NCI-H82 (cell line): ENCODE measurements at regions not wholly inside any gene's neighbourhood (a gene's known extent, or its start where the extent isn't known, plus 50 kb on each side); places are given as distances from the start of the nearest gene placed in this dataset.

Experiments used
- DNase-seq: peaks from one replicate; lab custom pipeline; 2025; lab: John Stamatoyannopoulos, UW

GRCh38 chr3:44021651-44022594 lies 219.8 kb upstream of the TOPAZ1 start:
- DNase-seq: no peak

- no peak for DNase-seq
These were observed 217.6 kb upstream of the TOPAZ1 start for GRCh38 chr3:44023961-44024593.

DNA sequence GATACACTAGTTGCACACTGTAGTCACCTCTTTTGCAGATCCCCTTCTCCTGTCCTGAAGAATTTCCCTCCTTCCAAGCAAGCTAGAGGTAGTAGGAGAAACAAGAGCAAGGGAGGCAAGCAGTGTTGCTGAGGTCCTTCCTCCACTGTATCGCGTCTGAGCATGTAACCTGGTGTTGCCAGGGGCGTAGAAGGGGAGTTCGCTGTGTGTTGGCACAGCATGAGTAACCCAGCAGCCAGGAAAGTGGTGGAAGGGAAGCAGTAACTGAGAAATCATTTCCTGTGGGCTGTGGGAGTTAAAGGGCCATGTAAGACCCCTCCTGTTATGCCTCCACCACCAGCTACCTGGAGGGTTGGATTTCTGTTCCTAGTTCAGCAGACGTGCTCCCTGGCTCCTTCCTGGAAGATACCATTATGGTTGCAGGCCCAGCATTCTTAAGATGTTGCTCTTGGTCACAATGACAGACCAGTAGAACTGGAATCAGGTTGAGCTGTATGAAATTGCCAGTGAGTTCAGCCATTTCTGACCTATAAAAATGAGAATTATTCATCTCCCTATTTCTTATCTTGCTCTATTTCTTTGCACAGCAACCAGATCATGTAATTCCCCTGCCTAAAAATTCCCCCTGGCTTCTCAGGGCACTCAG lies 215.3 kb upstream of the TOPAZ1 start:
- DNase-seq: no peak

GRCh38 chr3:44029100-44029499 lies 212.6 kb upstream of the TOPAZ1 start:
- DNase-seq: no peak

- DNase-seq: no peak
These were observed 211.4 kb upstream of the TOPAZ1 start for GRCh38 chr3:44030285-44030684.

DNA sequence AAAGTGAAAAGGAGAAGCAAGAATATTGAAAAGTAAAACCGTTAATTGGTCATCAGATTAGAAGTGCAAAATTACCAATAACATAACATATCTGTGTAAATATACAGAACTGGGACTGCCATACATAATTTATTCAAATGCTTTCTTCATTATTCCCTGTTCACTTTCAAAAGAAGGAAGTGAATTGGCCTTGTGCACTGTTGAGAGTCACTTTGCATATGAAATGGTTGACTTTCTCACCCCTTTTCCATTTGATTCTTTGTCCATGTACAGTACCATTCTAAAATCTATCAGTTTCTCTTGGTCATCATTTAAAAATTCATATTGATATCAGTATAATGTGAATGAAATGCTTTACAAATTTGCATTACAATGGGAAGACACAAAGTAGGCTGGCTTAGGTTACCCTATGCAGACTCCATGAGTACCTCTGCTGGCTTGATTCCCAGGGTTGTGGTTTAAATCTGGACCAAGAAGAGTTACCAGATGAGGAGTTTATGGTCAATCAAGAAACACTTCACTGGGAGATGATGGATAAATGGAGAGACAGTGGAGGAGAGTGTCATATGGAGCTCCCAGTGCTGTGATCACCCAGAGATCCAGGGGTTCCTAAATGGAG lies 210.9 kb upstream of the TOPAZ1 start:
- DNase-seq: no peak

DNA sequence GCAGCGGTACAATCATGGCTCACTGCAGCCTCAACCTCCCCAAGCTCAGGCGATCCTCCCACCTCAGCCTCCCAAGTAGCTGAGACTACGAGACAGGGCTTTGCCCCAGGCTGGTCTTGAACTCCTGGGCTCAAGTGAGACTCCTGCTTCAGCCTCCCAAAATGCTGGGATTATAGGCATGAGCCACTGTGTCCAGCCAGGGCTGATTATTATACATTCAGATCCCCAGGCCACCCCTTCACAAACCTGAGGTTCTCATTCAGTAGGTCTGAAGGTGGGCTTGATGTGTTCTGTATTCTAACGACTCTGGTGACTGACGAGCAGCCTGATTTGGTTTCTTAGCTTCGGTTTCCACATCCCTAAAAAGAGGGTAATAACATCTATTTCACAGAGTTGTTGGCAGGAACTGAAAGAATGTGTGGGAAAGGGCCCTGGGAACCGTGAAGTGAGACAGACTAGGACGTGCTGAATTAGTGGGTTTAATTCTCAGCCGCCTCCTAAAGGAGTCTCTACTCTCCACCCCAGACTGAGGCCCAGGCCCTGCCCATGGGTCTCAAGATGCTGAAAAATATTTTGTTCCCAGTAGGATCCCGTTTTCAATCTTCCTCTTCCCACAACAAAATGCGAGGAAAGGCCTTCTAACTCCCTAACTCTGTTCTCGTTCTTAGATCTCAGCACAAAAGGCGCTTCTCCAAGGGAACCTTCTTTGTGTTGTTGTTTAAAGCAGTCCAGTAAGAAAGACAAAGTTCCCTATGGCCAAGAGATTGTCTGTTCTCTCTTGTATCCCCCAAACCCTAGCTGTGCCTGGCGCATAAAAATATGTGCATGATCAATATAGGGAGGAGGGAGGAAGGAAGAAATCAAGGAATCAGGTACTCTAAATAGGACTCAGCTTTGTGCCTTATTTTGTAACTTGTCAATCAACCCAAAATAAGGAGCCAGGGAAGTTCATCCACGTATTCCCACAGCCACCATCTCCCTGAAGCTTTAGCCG lies 210.0 kb upstream of the TOPAZ1 start:
- no peak for DNase-seq

- no peak for DNase-seq
These were observed 209.2 kb upstream of the TOPAZ1 start for GRCh38 chr3:44032487-44032886.

GRCh38 chr3:44033123-44033522 lies 208.6 kb upstream of the TOPAZ1 start:
- no peak for DNase-seq

DNA sequence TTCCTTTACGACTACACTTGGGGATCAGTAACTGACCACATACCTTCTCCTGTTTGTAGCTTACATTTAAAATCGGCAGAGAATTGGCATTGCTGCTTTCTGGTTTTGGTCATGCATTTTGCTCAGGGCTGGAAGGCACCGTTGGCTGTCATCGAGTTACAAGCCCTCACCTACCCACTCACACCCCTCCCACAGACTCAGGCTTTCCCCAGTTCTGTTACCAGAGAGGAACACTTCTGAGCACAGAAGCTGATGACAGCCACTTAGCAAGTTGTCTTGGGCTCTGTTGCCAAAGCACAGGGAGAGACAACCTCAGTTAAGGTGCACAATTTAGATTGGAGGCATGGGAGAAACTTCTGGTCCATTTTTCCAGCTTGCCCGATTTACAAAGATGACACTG lies 204.8 kb upstream of the TOPAZ1 start:
- DNase-seq: no peak

DNA sequence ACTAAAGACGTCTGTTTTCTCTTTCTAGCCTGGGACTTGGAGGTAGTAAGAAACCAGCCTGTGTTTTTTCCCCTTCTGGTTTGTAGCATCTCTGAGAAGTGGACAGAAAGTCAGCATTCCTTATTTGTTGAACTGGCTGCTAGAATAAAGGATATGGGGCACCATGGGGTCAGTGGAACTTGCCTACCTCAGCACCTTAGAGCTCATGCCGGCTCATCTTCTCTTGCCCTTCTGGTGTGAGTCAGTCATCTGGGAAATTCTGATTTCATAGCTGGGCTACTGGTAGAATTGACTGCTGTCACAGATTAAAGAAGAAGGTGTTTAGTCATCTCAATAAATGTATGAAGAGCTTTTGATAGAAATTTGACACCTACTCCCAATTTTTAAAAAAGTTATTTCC lies 202.7 kb upstream of the TOPAZ1 start:
- no peak for DNase-seq

DNA sequence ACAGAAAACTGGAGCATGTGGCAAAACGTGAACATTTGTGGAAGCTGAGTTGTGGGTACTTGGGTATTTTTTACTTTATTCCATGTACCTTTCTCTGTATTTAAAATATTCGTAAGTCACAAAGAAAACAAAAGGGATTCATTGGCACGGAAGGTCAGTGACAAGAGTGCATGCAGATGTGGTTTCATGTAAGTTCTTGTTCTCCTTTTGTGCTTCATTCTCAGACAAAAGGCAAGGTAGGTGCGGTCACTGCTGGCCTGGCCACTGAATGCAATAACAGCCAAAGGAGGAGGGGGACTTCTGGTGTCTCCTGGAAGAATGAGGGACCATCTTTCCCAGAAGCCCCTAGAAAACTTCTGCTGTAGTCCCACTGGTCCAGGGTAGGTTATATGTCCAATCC lies 200.0 kb upstream of the TOPAZ1 start:
- no peak for DNase-seq

DNA sequence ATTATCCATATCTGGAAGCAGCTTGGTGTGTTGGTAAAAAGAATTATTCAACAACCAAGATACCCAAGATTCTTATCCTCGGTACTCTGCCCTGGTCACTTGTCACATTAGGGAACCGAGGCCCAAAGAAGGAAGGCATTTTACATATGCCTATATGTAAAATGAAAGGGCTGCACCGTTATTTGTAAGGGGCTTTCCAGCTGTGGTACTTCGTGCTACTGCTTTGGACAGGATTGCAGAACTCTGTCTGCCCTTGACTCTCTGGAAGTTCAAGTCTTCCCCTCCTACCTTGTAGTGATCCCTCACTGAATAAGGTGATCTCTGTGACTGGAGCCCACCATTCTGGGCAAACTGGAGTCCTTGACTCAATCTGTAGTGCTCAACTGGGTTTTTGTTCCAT lies 198.9 kb upstream of the TOPAZ1 start:
- DNase-seq: no peak

- no peak for DNase-seq
These were observed 196.0 kb upstream of the TOPAZ1 start for GRCh38 chr3:44045476-44046275.

DNA sequence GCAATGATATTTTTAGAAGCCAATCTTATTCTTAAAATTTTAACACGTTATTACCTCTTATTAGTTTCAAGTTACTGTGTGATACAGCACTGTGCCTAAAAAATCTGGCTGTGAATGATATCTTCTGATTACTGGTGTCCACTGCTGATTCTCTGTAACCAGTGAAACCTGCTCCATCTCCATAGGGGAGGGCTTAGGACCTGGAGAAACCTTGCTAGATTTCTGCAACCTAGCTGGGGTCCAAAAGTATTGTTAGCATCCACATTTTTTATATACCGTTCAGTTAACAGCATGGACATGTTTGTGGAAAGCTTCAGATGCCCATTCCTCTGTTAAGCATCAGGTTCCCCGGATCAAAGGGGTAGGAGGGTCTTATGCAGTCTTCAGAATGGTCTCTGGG lies 193.9 kb upstream of the TOPAZ1 start:
- no peak for DNase-seq

GRCh38 chr3:44048196-44048924 lies 193.3 kb upstream of the TOPAZ1 start:
- no peak for DNase-seq

- no peak for DNase-seq
These were observed 192.7 kb upstream of the TOPAZ1 start for GRCh38 chr3:44048949-44049348.

DNA sequence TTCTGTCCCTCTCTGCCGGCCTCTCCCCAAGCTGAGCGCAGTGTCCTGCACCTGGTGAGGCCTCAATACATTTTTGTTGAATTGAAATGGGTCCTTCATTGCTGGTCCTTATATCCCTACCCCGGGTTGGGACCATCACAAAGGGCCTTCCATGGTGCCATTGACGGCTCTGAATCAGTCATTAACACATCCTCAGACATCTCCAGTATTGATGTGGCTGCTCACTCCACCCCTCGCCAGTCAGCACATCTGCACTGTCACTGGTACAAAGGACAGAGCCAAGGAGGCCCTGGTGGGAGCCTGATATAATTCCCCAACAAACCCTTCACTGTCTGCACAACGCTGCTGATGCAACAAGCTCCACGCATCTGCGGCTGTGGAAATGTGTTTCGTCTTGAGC lies 191.6 kb upstream of the TOPAZ1 start:
- no peak for DNase-seq

- no peak for DNase-seq
These were observed 190.8 kb upstream of the TOPAZ1 start for GRCh38 chr3:44050867-44051266.

DNA sequence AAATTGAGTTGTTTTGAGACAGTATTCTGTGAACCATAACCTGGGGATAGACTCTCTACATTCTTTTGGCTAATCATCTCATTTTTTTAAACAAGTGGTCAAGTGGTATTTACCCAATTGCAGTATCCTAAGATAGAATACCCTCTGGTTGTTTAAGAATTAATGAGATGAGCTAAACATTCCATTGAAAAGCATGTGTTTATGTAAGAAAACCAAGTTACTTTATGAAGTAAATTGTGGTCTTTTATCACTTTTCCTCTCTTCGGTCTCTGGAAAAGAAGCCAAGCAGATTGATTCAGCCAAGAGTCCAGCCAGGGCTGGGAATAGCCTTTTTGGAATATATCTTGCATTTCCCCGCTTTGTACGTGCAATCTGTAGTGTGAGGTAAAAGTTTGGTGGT lies 185.7 kb upstream of the TOPAZ1 start:
- DNase-seq: no peak
